Adrenal gland (tissue), 5 donors: ENCODE measurements at regions not wholly inside any gene's neighbourhood (a gene's known extent, or its start where the extent isn't known, plus 50 kb on each side); places are given as distances from the start of the nearest gene placed in this dataset.

Experiments
- CTCF ChIP-seq, 6 experiments: fragments of 450-650 bp in 4 of 6; fragments of 200-600 bp in 2 of 6; sonication (generic) in 1 of 6; IDR thresholded peaks; 1 replicate in 5 of 6; 2 replicates in 1 of 6; pipeline versions ENCODE4 v1.5.1 to v1.8.0; 2016 to 2021; ENCODE audit warnings: antibody characterized with exemption in 6 of 6, mild to moderate bottlenecking in 2 of 6, moderate library complexity in 1 of 6
- POLR2A ChIP-seq, 2 donors: fragments of 450-650 bp; IDR thresholded peaks; one replicate each; pipeline ENCODE4 v1.6.1; 2017; ENCODE audit warnings: antibody characterized with exemption in 2 of 2, mild to moderate bottlenecking in 2 of 2, moderate library complexity in 1 of 2
- donor health status: DM: no; HTN: no; CAD: no.

GRCh38 chr16:62752854-62753253 is 716.6 kb upstream of the CDH8 start:
- TF ChIP-seq POLR2A (IDR thresholded peaks at IDR 0.05) (no peak), CTCF (IDR thresholded peaks at IDR 0.05) (no peak)
